ENCODE measurements at regions not wholly inside any gene's neighbourhood (a gene's known extent, or its start where the extent isn't known, plus 50 kb on each side); places are given as distances from the start of the nearest gene placed in this dataset.

- TF ChIP-seq CTCF (IDR thresholded peaks at IDR 0.05) = no peak
- TF ChIP-seq POLR2A (IDR thresholded peaks at IDR 0.05) = no peak
Observed at GRCh38 chr13:88648598-88649373, 977.6 kb downstream of the SLITRK5 start.

Measured in vagina (tissue), 2 donors.